ENCODE measurements at regions not wholly inside any gene's neighbourhood (a gene's known extent, or its start where the extent isn't known, plus 50 kb on each side); places are given as distances from the start of the nearest gene placed in this dataset.
"Not testable (repeated sequence)": the region's sequence is repeated elsewhere in the genome, so short reads cannot be mapped to it uniquely, and the experiment has no call there.

GRCh38 chr5:118604106-118604505 is 384.2 kb downstream of the DTWD2 start:
- no peak for DNase-seq (ENCODE audit: low spot score)

GRCh38 chr5:118603278-118603677 is 385.1 kb downstream of the DTWD2 start:
- DNase-seq (ENCODE audit: low spot score): no peak

GRCh38 chr5:118598311-118598710 is 390.0 kb downstream of the DTWD2 start:
- no peak for DNase-seq (ENCODE audit: low spot score)

- DNase-seq (ENCODE audit: low spot score): no peak
Observed at GRCh38 chr5:118597543-118597942, 390.8 kb downstream of the DTWD2 start.

GRCh38 chr5:118596255-118596654 is 392.1 kb downstream of the DTWD2 start:
- DNase-seq (ENCODE audit: low spot score): no peak

GRCh38 chr5:118593003-118593328 is 395.4 kb downstream of the DTWD2 start:
- DNase-seq (ENCODE audit: low spot score): no peak

- DNase-seq (ENCODE audit: low spot score): no peak
Observed at GRCh38 chr5:118592229-118593002, 395.9 kb downstream of the DTWD2 start.

- no peak for DNase-seq (ENCODE audit: low spot score)
Observed at GRCh38 chr5:118590806-118591205, 397.5 kb downstream of the DTWD2 start.

GRCh38 chr5:118580949-118581348 is 407.4 kb downstream of the DTWD2 start:
- DNase-seq (ENCODE audit: low spot score): peak; percentile 71

- peak; percentile 22 for DNase-seq (ENCODE audit: low spot score)
Observed at GRCh38 chr5:118578093-118578492, 410.3 kb downstream of the DTWD2 start.

GRCh38 chr5:118577621-118578020 is 410.7 kb downstream of the DTWD2 start:
- no peak for DNase-seq (ENCODE audit: low spot score)

- DNase-seq (ENCODE audit: low spot score): not testable (repeated sequence)
Observed at GRCh38 chr5:118570276-118570675, 418.1 kb downstream of the DTWD2 start.

GRCh38 chr5:118569596-118569995 is 418.8 kb downstream of the DTWD2 start:
- DNase-seq (ENCODE audit: low spot score): not testable (repeated sequence)

GRCh38 chr5:118565335-118565971 is 422.9 kb downstream of the DTWD2 start:
- no peak for DNase-seq (ENCODE audit: low spot score)

GRCh38 chr5:118561971-118562370 is 426.4 kb downstream of the DTWD2 start:
- no peak for DNase-seq (ENCODE audit: low spot score)

- DNase-seq (ENCODE audit: low spot score): no peak
Observed at GRCh38 chr5:118561235-118561634, 427.1 kb downstream of the DTWD2 start.

GRCh38 chr5:118558871-118559270 is 429.5 kb downstream of the DTWD2 start:
- no peak for DNase-seq (ENCODE audit: low spot score)

- no peak for DNase-seq (ENCODE audit: low spot score)
Observed at GRCh38 chr5:118557251-118557661, 431.1 kb downstream of the DTWD2 start.

GRCh38 chr5:118556792-118557191 is 431.6 kb downstream of the DTWD2 start:
- no peak for DNase-seq (ENCODE audit: low spot score)

- DNase-seq (ENCODE audit: low spot score): no peak
Observed at GRCh38 chr5:118555727-118556126, 432.6 kb downstream of the DTWD2 start.

- no peak for DNase-seq (ENCODE audit: low spot score)
Observed at GRCh38 chr5:118554981-118555380, 433.4 kb downstream of the DTWD2 start.

- DNase-seq (ENCODE audit: low spot score): no peak
Observed at GRCh38 chr5:118554241-118554640, 434.1 kb downstream of the DTWD2 start.

GRCh38 chr5:118553662-118554061 is 434.7 kb downstream of the DTWD2 start:
- DNase-seq (ENCODE audit: low spot score): peak; percentile 67
